Nephron (organoid): ENCODE measurements at regions not wholly inside any gene's neighbourhood (a gene's known extent, or its start where the extent isn't known, plus 50 kb on each side); places are given as distances from the start of the nearest gene placed in this dataset.
A peak's percentile ranks its signal among the peaks of the same experiment; 100 is the strongest.

Source experiments
- H3K27ac Mint-ChIP-seq, 3 experiments: 2 replicates each; pipeline ENCODE4 v1.8.0; 2020; ENCODE audit warnings: mixed read lengths in 3 of 3, mild to moderate bottlenecking in 2 of 3, moderate library complexity in 1 of 3
- H3K27me3 Mint-ChIP-seq: 2 replicates; pipeline ENCODE4 v1.8.0; 2021; ENCODE audit warnings: low read depth, mild to moderate bottlenecking, moderate library complexity, mixed read lengths
- H3K36me3 Mint-ChIP-seq: 2 replicates; pipeline ENCODE4 v1.8.0; 2020; ENCODE audit warnings: low read depth, mixed read lengths
- H3K4me1 Mint-ChIP-seq: 2 replicates; pipeline ENCODE4 v1.8.0; 2020; ENCODE audit warnings: mixed read lengths
- H3K4me3 Mint-ChIP-seq, 3 experiments: 2 replicates each; pipeline ENCODE4 v1.8.0; 2020; ENCODE audit warnings: mild to moderate bottlenecking in 3 of 3, mixed read lengths in 3 of 3, moderate library complexity in 2 of 3
- H3K9me3 Mint-ChIP-seq: 2 replicates; pipeline ENCODE4 v1.8.0; 2020; ENCODE audit warnings: mixed read lengths
- CTCF ChIP-seq, 3 experiments: fragments of 200-600 bp; sonication (generic); IDR thresholded peaks; one replicate each; pipeline ENCODE4 v1.5.0; 2021; ENCODE audit warnings: antibody characterized with exemption in 3 of 3; ENCODE audit not compliant: unreplicated experiment in 3 of 3

- Mint-ChIP-seq H3K27me3 (no peaks in the 10 kb centered on the region), H3K4me3 (no peak overlapping the region), H3K27ac (no peak overlapping the region), H3K36me3 (no peaks in the 10 kb centered on the region), H3K4me1 (peaks cover 37% of the 10 kb centered on the region), H3K9me3 (no peaks in the 10 kb centered on the region)
- TF ChIP-seq CTCF (IDR thresholded peaks at IDR 0.05; ENCODE audit: unreplicated experiment in 3 of 3), result no peak
Measured at GRCh38 chr17:63156986-63157385, 191.0 kb downstream of the TANC2 start.

GRCh38 chr17:63162406-63163157, 196.5 kb downstream of the TANC2 start:
- Mint-ChIP-seq H3K4me3 (no peak overlapping the region), H3K9me3 (no peaks in the 10 kb centered on the region)

GRCh38 chr17:63163158-63163520, 197.1 kb downstream of the TANC2 start:
- Mint-ChIP-seq H3K27ac (no peak overlapping the region), H3K27me3 (no peaks in the 10 kb centered on the region), H3K4me1 (no peaks in the 10 kb centered on the region), H3K4me3 (no peak overlapping the region), H3K36me3 (peaks cover 3% of the 10 kb centered on the region), H3K9me3 (no peaks in the 10 kb centered on the region)
- no peak for TF ChIP-seq CTCF (IDR thresholded peaks at IDR 0.05; ENCODE audit: unreplicated experiment in 3 of 3)

More at GRCh38 chr17:63162406-63163157, 196.5 kb downstream of the TANC2 start:
- no peak overlapping the region for H3K27ac Mint-ChIP-seq
- H3K36me3 Mint-ChIP-seq, result no peaks in the 10 kb centered on the region
- no peaks in the 10 kb centered on the region for H3K4me1 Mint-ChIP-seq
- H3K27me3 Mint-ChIP-seq, result no peaks in the 10 kb centered on the region
- TF ChIP-seq CTCF (IDR thresholded peaks at IDR 0.05; ENCODE audit: unreplicated experiment in 3 of 3), result no peak

GRCh38 chr17:63165400-63165799, 199.4 kb downstream of the TANC2 start:
- no peak for TF ChIP-seq CTCF (IDR thresholded peaks at IDR 0.05; ENCODE audit: unreplicated experiment in 3 of 3)
- no peak overlapping the region for H3K4me3 Mint-ChIP-seq
- H3K36me3 Mint-ChIP-seq, result peaks cover 16% of the 10 kb centered on the region
- no peaks in the 10 kb centered on the region for H3K27me3 Mint-ChIP-seq
- H3K9me3 Mint-ChIP-seq, result no peaks in the 10 kb centered on the region
- no peaks in the 10 kb centered on the region for H3K4me1 Mint-ChIP-seq
- no peak overlapping the region for H3K27ac Mint-ChIP-seq

GRCh38 chr17:63170795-63171194, 204.8 kb downstream of the TANC2 start:
- Mint-ChIP-seq H3K36me3 (peaks cover 22% of the 10 kb centered on the region), H3K4me1 (peaks cover 15% of the 10 kb centered on the region), H3K9me3 (no peaks in the 10 kb centered on the region), H3K4me3 (no peak overlapping the region), H3K27ac (peak overlapping the region in 1 of 3 experiments; percentile 85), H3K27me3 (no peaks in the 10 kb centered on the region)
- no peak for TF ChIP-seq CTCF (IDR thresholded peaks at IDR 0.05; ENCODE audit: unreplicated experiment in 3 of 3)
